ENCODE measurements at regions not wholly inside any gene's neighbourhood (a gene's known extent, or its start where the extent isn't known, plus 50 kb on each side); places are given as distances from the start of the nearest gene placed in this dataset.

GRCh38 chr6:139779988-139780774, 405.7 kb upstream of the CITED2 start:
- DNase-seq = no peak

GRCh38 chr6:139778688-139779087, 404.2 kb upstream of the CITED2 start:
- no peak for DNase-seq

GRCh38 chr6:139778106-139778505, 403.7 kb upstream of the CITED2 start:
- DNase-seq = no peak

GRCh38 chr6:139777202-139777970, 402.9 kb upstream of the CITED2 start:
- DNase-seq = no peak

- no peak for DNase-seq
Observed at GRCh38 chr6:139776041-139776440, 401.6 kb upstream of the CITED2 start.

GRCh38 chr6:139768196-139768595, 393.7 kb upstream of the CITED2 start:
- no peak for DNase-seq

GRCh38 chr6:139766796-139767195, 392.3 kb upstream of the CITED2 start:
- DNase-seq = no peak

GRCh38 chr6:139765825-139766285, 391.4 kb upstream of the CITED2 start:
- peak; percentile 39 for DNase-seq

GRCh38 chr6:139764498-139764986, 390.1 kb upstream of the CITED2 start:
- DNase-seq = peak; percentile 46

- DNase-seq = no peak
Observed at GRCh38 chr6:139763468-139764210, 389.2 kb upstream of the CITED2 start.

- DNase-seq = no peak
Observed at GRCh38 chr6:139762587-139763031, 388.2 kb upstream of the CITED2 start.

GRCh38 chr6:139760128-139760527, 385.7 kb upstream of the CITED2 start:
- no peak for DNase-seq

- DNase-seq = no peak
Observed at GRCh38 chr6:139759086-139759485, 384.6 kb upstream of the CITED2 start.

GRCh38 chr6:139758209-139758611, 383.8 kb upstream of the CITED2 start:
- no peak for DNase-seq

- DNase-seq = no peak
Observed at GRCh38 chr6:139757784-139758183, 383.3 kb upstream of the CITED2 start.

- no peak for DNase-seq
Observed at GRCh38 chr6:139756381-139756780, 381.9 kb upstream of the CITED2 start.

- DNase-seq = no peak
Observed at GRCh38 chr6:139754898-139755775, 380.7 kb upstream of the CITED2 start.

- DNase-seq = no peak
Observed at GRCh38 chr6:139753198-139753861, 378.9 kb upstream of the CITED2 start.

- DNase-seq = no peak
Observed at GRCh38 chr6:139752086-139752485, 377.6 kb upstream of the CITED2 start.

- no peak for DNase-seq
Observed at GRCh38 chr6:139751179-139751578, 376.7 kb upstream of the CITED2 start.

GRCh38 chr6:139748353-139749146, 374.1 kb upstream of the CITED2 start:
- peak; percentile 28 for DNase-seq

All from hematopoietic multipotent progenitor cell treated with erythropoietin and hydrocortisone succinate and interleukin-3 and kit ligand, for 8 days (in vitro differentiated cells).